ENCODE measurements at regions not wholly inside any gene's neighbourhood (a gene's known extent, or its start where the extent isn't known, plus 50 kb on each side); places are given as distances from the start of the nearest gene placed in this dataset.
"Not testable (repeated sequence)": the region's sequence is repeated elsewhere in the genome, so short reads cannot be mapped to it uniquely, and the experiment has no call there.

GRCh38 chr9:18314316-18314715 lies 159.6 kb upstream of the ADAMTSL1 start:
- no peak for DNase-seq

DNA sequence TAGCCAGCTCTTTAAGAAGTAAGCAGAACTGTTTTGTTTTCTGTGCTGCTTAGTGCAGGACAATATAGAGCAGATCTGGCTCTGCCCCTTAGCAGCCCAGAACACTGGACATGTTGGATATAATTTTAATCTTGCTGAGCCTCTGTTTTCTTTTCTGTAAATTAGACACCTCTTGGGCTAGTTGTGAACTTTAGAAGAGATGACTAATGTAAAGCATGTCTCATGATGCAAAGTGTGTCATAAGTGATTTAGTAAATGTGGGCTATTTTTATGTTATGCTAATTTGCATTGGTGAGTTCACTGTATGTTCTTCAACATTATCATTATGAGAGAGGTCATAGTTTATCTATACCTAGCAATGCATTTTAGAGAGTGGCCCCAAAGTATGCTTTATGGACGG lies 156.1 kb upstream of the ADAMTSL1 start:
- DNase-seq = no peak

DNA sequence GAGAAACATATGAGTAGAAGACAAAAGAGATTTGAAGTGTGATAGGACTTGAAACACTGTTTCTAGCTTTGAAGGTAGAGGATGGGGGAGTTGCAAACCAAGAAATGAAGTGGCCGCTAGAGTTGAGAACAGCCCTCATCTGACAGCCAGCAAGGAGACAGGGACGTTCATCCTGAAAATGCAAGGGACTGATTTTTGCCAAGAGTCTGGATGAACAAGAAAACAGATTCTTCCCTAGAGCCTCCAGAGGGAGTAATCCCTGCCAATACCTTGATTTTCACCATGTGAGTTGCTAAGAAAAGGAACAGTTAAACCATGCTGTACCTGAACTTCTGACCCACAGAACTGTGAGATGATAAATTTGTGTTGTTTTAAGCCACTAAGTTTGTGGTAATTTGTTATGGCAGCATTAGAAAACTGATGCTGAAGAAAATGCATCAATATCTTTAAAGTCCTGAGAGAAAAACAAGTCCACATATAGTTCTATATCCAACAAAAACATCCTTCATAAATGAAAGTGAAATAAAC lies 154.0 kb upstream of the ADAMTSL1 start:
- DNase-seq = no peak

DNA sequence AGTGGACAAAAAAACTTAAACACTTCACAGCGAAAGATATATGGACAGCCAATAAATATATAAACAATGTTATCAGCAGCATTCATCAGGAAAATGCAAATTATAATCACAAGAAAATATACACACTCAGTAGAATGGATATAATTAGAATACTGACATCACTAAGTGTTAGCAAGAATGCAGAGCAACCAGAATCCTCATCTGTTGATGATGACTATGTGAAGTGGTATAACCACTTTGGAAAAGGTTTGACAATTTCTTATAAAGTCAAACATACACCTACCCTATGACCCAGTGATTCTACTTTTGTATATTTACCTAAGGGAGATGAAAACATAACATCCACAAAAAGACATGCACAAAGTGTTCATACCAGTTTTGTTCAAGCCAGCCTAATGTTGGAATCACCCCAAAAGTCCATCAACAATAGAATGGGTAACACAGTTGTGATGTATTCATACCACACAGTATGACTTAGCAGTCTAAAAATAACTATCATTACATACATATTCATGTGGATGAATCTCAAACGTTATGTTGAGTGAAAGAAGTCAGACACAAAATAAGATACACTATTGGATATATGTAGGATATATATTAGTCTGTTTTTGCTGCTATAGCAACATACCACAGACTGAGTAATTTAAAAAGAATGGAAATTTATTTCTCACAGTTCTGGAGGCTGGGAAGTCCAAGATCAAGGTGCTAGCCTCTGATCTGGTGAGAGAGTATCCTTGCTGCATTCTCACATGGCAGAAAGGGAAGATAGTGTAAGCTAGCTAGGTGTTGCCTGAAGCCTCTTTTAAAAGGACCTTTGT lies 148.8 kb upstream of the ADAMTSL1 start:
- no peak for DNase-seq

GRCh38 chr9:18325746-18326011 lies 148.3 kb upstream of the ADAMTSL1 start:
- DNase-seq = not testable (repeated sequence)

GRCh38 chr9:18327121-18327520 lies 146.8 kb upstream of the ADAMTSL1 start:
- DNase-seq = no peak

DNA sequence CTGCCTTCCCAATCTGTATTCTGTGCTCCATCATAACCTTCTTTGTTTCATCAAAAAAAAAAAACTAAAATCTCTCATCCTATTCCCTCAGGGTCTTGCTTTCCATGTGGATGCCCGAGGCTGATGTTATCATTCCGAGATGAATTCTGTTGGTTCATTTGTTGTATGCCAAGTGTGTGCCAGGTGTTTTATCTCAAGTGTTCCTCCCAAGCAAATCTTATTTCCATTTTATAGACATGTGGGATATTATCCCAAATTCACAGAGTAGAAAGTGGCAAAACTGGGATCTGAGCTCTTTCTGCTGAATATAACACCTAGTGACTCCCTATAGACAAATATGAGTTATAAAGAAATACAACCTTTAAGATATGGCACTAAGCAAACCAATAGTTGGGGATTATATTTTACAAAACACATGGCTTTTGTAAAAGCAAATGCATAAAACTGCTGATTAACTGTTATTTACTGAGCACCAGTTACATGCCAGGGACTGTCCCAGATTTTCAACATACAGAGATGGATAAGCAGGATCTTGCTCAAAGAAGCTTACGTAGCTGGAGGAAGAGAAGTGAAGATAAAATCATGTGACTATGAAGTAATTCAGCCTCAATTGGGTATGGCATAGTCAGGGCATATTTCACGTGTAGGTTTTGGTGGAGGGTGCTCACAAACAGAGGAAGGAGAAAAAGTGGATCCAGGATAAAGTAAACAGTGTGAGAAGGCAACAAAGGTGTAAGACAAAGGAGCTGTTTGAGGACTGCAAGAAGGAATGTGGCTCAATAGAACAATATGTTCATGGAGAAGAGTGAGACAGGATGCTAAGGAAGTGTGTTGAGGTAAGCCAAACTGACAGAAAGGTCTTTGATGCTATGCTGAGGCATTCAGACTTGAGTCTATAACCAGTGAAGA lies 143.3 kb upstream of the ADAMTSL1 start:
- DNase-seq = no peak

DNA sequence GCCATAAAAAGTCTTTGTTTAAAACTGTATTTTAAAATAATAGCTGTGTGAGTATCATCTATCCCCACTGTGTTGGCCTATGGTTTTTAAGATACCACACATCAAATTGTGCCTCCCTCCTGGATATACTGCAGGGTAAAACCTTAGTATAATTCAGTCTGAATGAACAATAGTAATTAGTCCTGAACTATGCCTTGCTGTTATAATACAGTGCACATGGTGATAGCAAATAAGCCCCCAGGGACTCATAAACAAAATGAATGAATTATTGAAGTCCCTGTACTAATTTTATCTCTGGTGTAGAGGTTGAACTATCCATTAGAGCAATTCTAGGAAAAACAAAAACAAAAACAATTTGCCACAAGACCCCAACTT lies 142.7 kb upstream of the ADAMTSL1 start:
- no peak for DNase-seq

DNA sequence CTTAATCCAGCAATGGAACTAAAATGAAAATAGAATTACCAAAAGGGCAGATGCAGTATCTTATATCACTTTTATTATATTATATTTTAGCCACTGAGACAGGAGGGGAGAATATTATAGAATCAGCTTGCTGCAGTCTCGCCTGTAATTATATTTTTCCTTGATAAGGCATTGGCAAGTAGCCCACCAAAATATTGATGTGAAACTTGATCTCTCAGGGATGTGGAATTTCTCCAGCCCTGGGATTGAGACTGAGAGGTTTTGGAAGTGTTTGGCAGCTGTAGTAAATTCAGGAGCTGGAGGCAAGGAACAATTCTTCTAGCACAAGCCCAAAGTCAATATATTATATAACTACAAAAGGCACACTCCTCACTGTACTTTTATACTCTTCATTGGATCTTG lies 142.1 kb upstream of the ADAMTSL1 start:
- DNase-seq = no peak

- no peak for DNase-seq
These were observed 140.8 kb upstream of the ADAMTSL1 start for GRCh38 chr9:18333157-18333556.

- no peak for DNase-seq
These were observed 138.1 kb upstream of the ADAMTSL1 start for GRCh38 chr9:18335825-18336224.

GRCh38 chr9:18338042-18338441 lies 135.9 kb upstream of the ADAMTSL1 start:
- DNase-seq = no peak

DNA sequence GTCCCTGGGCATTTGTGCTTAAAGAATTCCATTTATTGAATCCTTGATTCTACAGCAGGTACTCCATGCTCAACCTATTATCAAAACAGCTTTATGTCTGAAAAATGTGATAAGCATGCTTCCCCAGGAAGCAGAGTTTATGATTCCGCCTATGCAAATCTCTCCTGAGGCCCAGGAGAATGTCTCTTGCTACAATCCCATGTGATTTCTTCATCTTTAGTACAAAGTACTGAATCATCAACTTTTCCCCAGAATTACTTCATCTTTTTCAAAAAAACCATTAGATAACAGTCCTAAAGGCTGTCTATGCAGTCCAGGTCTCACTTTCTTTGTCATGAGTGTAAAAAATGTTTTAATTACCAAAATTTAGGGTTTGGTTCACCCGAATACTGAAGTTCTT lies 130.2 kb upstream of the ADAMTSL1 start:
- DNase-seq = no peak

- no peak for DNase-seq
These were observed 127.2 kb upstream of the ADAMTSL1 start for GRCh38 chr9:18346745-18347144.

DNA sequence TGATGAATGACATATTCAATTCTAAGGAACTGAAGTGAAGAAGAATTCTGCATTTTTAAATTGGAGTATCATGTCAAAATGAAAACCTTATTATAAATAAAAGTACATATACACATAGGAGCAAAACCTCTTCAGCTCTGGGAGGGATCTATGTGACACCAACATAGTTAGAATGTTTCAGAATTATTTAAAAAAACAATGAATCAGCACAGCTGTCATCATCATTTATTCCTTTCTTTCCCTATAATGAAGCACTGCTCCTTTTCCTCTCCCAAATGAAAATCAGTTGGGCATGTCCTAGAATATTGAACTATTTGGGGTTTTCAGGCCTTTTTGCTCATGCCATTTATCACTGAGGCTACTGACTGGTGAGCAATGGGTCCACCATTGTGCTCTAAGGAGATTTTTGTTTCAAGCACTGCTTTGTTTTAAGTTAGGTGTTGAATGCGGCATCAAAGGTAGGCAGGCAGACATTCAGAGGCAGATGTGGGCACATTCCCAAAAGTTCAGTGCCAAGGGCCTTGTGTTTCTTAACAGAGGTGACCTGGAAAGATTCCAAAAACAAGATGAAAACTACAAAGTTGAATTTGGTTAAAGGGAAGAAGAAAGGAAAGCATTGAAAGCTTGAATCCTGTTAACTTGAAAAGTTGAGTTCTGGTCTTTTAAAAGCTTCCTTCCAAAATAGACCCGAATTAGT lies 126.4 kb upstream of the ADAMTSL1 start:
- no peak for DNase-seq

DNA sequence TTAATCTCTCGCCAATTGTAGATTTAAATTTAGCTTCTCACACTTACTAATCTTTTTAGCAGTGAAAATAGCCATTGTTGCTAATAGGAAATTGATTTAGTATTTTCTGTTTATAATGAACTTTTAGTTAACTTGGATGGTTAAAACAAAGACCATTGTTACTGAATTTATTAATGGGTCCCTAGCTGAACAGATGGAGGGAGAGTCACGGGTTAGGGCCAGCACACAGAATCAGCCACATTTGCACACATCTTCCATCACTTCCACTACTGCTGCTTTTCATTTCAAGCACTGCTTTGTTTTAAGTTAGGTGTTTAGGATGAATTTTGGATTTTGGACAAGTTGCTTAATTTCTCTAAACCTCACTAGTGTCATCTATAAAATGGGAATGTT lies 125.9 kb upstream of the ADAMTSL1 start:
- no peak for DNase-seq

DNA sequence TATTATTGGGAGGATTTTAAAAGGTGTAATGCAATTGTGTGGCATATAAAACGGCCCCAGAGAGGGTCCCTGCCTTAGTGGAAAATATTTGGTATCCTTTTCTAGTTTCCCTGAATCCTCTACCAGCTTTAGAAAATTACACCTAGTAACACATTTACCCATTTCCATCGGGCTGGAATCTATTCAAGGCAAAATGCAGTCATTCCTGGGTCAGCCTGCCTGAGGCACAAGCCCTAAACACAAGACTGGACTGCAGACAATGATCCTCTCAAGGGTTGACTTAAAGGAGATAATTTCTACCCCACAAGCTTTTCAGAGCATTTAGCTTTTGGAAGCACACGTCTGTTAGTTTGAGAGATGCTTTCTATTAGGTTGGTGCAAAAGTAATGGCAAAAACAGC lies 124.4 kb upstream of the ADAMTSL1 start:
- no peak for DNase-seq

DNA sequence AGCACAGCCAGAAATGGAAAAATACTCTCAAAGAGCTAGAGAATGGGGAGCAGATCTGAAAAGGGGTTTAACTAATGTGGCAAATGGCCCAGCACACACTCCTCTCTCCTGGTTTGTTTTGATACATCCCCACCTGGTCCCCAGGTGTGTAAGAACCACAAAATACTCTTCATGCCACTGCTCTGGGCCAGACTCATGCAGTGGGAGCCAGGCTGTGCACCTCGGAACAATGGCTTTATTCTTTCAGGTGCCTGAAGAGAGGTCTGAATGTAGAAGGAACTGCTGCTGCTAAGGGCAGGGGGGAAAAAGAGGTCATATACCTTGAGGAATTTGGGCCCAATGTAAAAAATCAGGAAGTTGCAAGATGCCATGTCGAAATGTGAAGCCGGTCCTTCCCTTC lies 123.9 kb upstream of the ADAMTSL1 start:
- no peak for DNase-seq

GRCh38 chr9:18350995-18351595 lies 122.9 kb upstream of the ADAMTSL1 start:
- DNase-seq = no peak

GRCh38 chr9:18352711-18353110 lies 121.2 kb upstream of the ADAMTSL1 start:
- DNase-seq = no peak

GRCh38 chr9:18353473-18353872 lies 120.5 kb upstream of the ADAMTSL1 start:
- no peak for DNase-seq

GRCh38 chr9:18357321-18357720 lies 116.6 kb upstream of the ADAMTSL1 start:
- no peak for DNase-seq

- no peak for DNase-seq
These were observed 115.6 kb upstream of the ADAMTSL1 start for GRCh38 chr9:18358325-18358724.

Data from CD4-positive, alpha-beta T cell treated with Interleukin-10 for 1 hour (primary cell).